ENCODE measurements at regions not wholly inside any gene's neighbourhood (a gene's known extent, or its start where the extent isn't known, plus 50 kb on each side); places are given as distances from the start of the nearest gene placed in this dataset.

GRCh38 chrX:479273-479981, 92.7 kb upstream of the PPP2R3B start:
- no peak for TF ChIP-seq POLR2A (IDR thresholded peaks at IDR 0.05; ENCODE audit: extremely low read depth, insufficient read length)
- TF ChIP-seq, protein P1, sequence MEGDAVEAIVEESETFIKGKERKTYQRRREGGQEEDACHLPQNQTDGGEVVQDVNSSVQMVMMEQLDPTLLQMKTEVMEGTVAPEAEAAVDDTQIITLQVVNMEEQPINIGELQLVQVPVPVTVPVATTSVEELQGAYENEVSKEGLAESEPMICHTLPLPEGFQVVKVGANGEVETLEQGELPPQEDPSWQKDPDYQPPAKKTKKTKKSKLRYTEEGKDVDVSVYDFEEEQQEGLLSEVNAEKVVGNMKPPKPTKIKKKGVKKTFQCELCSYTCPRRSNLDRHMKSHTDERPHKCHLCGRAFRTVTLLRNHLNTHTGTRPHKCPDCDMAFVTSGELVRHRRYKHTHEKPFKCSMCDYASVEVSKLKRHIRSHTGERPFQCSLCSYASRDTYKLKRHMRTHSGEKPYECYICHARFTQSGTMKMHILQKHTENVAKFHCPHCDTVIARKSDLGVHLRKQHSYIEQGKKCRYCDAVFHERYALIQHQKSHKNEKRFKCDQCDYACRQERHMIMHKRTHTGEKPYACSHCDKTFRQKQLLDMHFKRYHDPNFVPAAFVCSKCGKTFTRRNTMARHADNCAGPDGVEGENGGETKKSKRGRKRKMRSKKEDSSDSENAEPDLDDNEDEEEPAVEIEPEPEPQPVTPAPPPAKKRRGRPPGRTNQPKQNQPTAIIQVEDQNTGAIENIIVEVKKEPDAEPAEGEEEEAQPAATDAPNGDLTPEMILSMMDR (IDR thresholded peaks at IDR 0.05; ENCODE audit: low read depth, low read length): no peak
